WERI-Rb-1 (cell line): ENCODE measurements at regions not wholly inside any gene's neighbourhood (a gene's known extent, or its start where the extent isn't known, plus 50 kb on each side); places are given as distances from the start of the nearest gene placed in this dataset.

Experiments
- DNase-seq: peaks from one replicate; pipeline ENCODE4 v3.0.0-alpha.2; 2020
- H3K27ac ChIP-seq: fragments of 250-450 bp; sonication (Bioruptor Pico); 2 replicates; pipeline ENCODE4 v1.5.1; 2020; ENCODE audit warnings: mild to moderate bottlenecking, moderate library complexity
- H3K27me3 ChIP-seq: fragments of 250-450 bp; sonication (Bioruptor Pico); 2 replicates; pipeline ENCODE4 v1.5.1; 2021; ENCODE audit warnings: mild to moderate bottlenecking, low read depth, moderate library complexity; ENCODE audit not compliant: insufficient read depth, severe bottlenecking
- H3K36me3 ChIP-seq: fragments of 250-450 bp; sonication (Bioruptor Pico); 2 replicates; pipeline ENCODE4 v1.5.1; 2020; ENCODE audit warnings: mild to moderate bottlenecking, moderate library complexity
- H3K4me3 ChIP-seq: 2 replicates; pipeline ENCODE4 v1.5.1; 2011; ENCODE audit warnings: low read depth, mild to moderate bottlenecking, control low read depth, low read length
- H3K9me3 ChIP-seq: fragments of 250-450 bp; sonication (Bioruptor Pico); 2 replicates; pipeline ENCODE4 v1.5.1; 2021; ENCODE audit warnings: mild to moderate bottlenecking, moderate library complexity; ENCODE audit not compliant: severe bottlenecking
- TF ChIP-seq, protein P1 (sequence below): IDR thresholded peaks from 2 replicates; pipeline ENCODE4 v1.5.1; 2011; ENCODE audit warnings: low read depth, mild to moderate bottlenecking, control low read depth, inconsistent platforms, low read length

DNA sequence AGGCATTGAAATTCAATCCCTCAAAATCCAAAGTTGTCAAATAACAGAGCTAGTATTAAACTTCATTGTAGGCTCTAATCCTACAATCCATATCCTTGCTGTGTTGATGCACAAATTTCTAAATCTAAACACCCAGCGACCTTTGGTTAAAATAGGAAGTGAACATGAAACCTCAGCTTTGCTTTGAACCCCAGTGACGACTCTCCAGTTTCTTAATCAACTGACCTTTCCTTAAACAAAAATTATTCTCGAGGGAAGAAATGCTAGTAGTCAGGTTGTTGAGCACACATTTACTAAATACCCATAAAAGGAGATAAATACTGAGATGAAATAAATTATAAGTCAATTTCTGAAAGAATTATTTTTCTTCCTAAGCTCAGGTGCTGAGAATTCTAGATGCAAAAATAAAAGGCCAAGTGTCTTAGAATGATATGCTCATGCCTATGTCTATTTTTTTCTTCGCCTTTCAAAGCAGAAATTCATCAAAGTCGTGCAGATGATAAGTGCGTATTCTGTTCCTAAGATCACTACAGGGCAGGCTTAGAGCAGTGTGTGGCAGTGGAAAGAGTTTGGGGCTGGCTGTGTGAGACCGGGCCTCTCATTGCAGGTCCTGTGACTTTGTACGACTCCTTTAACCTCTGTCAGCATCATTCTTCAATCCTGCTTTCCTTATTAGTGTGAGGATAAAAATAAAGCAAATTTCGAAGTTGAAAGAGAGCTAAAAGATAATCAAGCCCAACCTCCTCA is 208.7 kb downstream of the PRL start:
- Histone ChIP-seq H3K4me3 (no peak overlapping the region), H3K36me3 (no peaks in the 10 kb centered on the region), H3K27ac (no peak overlapping the region), H3K27me3 (no peaks in the 10 kb centered on the region), H3K9me3 (peaks cover 15% of the 10 kb centered on the region)
- no peak for DNase-seq
- TF ChIP-seq, protein P1, sequence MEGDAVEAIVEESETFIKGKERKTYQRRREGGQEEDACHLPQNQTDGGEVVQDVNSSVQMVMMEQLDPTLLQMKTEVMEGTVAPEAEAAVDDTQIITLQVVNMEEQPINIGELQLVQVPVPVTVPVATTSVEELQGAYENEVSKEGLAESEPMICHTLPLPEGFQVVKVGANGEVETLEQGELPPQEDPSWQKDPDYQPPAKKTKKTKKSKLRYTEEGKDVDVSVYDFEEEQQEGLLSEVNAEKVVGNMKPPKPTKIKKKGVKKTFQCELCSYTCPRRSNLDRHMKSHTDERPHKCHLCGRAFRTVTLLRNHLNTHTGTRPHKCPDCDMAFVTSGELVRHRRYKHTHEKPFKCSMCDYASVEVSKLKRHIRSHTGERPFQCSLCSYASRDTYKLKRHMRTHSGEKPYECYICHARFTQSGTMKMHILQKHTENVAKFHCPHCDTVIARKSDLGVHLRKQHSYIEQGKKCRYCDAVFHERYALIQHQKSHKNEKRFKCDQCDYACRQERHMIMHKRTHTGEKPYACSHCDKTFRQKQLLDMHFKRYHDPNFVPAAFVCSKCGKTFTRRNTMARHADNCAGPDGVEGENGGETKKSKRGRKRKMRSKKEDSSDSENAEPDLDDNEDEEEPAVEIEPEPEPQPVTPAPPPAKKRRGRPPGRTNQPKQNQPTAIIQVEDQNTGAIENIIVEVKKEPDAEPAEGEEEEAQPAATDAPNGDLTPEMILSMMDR: no peak

DNA sequence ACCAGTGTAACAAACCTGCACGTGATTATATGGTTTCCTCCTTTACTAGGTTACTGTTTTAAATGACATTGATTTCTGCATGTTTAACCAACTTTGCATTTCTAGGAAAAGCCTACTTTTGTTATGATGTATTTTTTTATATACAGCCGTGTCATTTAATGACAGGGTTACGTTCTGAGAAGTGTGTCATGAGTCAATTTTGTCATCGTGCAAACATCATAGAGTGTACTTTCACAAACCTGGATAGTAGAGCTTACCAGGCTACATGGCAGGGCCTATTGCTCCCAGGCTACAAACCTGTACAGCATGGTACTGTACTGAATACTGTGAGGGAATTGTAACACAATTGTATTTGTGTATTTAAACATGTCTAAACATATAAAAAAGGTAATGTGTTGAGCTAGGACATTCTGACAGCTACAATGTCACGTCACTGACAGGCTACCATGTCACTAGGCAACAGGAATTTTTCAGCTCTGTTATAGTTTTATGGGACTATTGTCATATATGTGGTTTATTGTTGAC is 205.3 kb downstream of the PRL start:
- no peaks in the 10 kb centered on the region for H3K27me3 ChIP-seq
- TF ChIP-seq, protein P1: no peak
- DNase-seq: no peak
- H3K4me3 ChIP-seq: no peak overlapping the region
- no peaks in the 10 kb centered on the region for H3K36me3 ChIP-seq
- no peaks in the 10 kb centered on the region for H3K9me3 ChIP-seq
- H3K27ac ChIP-seq: no peak overlapping the region

DNA sequence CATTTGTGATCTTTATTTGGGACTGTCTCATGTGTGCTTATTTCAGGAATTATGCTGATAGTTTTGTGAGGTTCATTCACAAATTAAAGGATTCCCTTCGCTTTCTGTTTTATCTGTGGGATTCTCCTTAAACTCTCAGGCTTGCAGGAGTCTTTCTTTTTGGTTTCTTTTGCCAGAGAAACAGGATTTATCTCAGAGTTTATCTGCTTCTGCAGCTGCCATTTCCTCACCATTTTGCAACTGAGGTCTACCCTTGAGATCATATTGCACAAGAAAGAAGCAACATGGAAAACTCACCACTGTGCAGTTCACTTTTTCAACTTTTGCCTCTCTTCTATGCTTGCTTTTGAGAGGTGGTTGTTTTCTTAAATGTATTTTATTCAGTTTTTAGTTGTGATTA is 201.0 kb downstream of the PRL start:
- TF ChIP-seq, protein P1: no peak
- H3K4me3 ChIP-seq: no peak overlapping the region
- H3K27me3 ChIP-seq: no peaks in the 10 kb centered on the region
- peaks cover 3% of the 10 kb centered on the region for H3K9me3 ChIP-seq
- no peak for DNase-seq
- H3K27ac ChIP-seq: no peak overlapping the region
- H3K36me3 ChIP-seq: no peaks in the 10 kb centered on the region

DNA sequence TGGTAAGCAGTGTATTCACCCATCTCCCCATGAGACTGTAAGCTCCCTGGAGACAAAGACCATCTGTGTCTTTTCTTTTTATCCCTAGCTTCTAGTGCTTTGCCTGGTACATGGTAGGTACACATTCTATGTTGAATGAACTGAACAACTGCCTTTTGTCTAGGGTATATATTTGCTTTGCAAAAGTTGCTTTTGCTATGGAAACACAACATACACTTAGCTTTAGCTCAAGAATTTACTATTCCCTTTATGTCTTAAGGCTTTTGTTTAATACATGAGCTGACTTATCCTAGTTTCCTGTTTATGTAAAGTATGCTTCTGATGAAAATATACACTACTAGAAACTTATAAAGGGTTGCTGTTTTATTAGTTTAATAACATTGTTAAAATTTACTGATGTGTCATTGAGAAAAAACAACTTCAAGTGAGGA is 198.2 kb downstream of the PRL start:
- peaks cover 5% of the 10 kb centered on the region for H3K9me3 ChIP-seq
- TF ChIP-seq, protein P1: no peak

DNA sequence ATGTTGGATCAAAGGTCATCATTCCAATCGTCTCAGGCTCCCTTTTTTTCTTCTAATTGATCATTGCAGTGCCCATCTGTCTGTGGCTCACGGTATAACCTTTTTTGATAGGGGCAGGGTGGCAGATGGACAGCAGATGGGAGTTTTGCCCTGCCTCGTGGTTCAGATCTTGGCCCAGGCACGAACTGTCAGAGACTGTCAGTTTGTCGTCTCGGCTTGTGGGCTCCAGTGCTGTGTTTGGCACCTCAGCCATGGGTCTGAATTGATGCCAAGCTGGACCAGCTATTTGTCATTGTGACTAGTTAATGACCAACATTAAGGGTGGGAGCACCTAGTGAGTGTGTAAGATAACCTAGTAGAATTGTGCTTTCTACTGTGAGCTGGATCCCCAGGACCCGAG is 197.6 kb downstream of the PRL start:
- H3K4me3 ChIP-seq: no peak overlapping the region
- TF ChIP-seq, protein P1: no peak
- peak; percentile 91 for DNase-seq
- H3K36me3 ChIP-seq: no peaks in the 10 kb centered on the region
- H3K27ac ChIP-seq: peak overlapping the region; percentile 74
- H3K9me3 ChIP-seq: peaks cover 5% of the 10 kb centered on the region
- no peaks in the 10 kb centered on the region for H3K27me3 ChIP-seq

More for the DNA sequence above, 198.2 kb downstream of the PRL start:
- Histone ChIP-seq H3K27ac (peak overlapping the region; percentile 74), H3K4me3 (no peak overlapping the region), H3K27me3 (no peaks in the 10 kb centered on the region), H3K36me3 (no peaks in the 10 kb centered on the region)
- no peak for DNase-seq

DNA sequence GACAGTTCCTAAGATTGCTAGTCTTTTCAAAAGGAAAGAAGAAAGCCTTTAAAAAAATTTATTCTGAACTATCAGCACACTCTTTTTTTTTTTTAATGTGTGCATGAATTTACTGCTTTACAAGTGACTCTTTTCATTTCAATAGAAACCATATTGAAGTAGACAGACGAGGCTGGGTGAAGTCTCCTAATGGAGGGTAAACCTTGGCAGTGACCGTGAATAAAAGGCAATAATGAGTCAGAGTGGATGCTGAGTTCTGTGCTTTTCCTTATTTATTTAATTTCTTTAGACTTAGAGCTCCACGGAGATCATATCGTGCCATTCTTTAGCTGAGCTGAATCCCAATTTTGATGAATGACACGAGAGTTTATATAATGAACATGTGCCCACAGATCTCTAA is 196.9 kb downstream of the PRL start:
- no peaks in the 10 kb centered on the region for H3K27me3 ChIP-seq
- TF ChIP-seq, protein P1: no peak
- H3K9me3 ChIP-seq: peaks cover 5% of the 10 kb centered on the region
- H3K27ac ChIP-seq: peak overlapping the region; percentile 74
- no peaks in the 10 kb centered on the region for H3K36me3 ChIP-seq
- H3K4me3 ChIP-seq: no peak overlapping the region
- DNase-seq: no peak
